ENCODE measurements at regions not wholly inside any gene's neighbourhood (a gene's known extent, or its start where the extent isn't known, plus 50 kb on each side); places are given as distances from the start of the nearest gene placed in this dataset.
"Not testable (repeated sequence)": the region's sequence is repeated elsewhere in the genome, so short reads cannot be mapped to it uniquely, and the experiment has no call there.

GRCh38 chr17:34472363-34472762 is 107.0 kb upstream of the TMEM132E start:
- no peak for DNase-seq (ENCODE audit: low spot score)

GRCh38 chr17:34471278-34471677 is 108.1 kb upstream of the TMEM132E start:
- DNase-seq (ENCODE audit: low spot score), result not testable (repeated sequence)

- DNase-seq (ENCODE audit: low spot score), result no peak
Measured at GRCh38 chr17:34465789-34466188, 102.8 kb upstream of the CCL1 start.

GRCh38 chr17:34464812-34465211 is 101.8 kb upstream of the CCL1 start:
- no peak for DNase-seq (ENCODE audit: low spot score)

GRCh38 chr17:34458266-34458665 is 95.2 kb upstream of the CCL1 start:
- DNase-seq (ENCODE audit: low spot score), result no peak

- DNase-seq (ENCODE audit: low spot score), result no peak
Measured at GRCh38 chr17:34456121-34456520, 93.1 kb upstream of the CCL1 start.

GRCh38 chr17:34452769-34453168 is 89.7 kb upstream of the CCL1 start:
- DNase-seq (ENCODE audit: low spot score), result no peak

GRCh38 chr17:34451313-34451712 is 88.3 kb upstream of the CCL1 start:
- no peak for DNase-seq (ENCODE audit: low spot score)

GRCh38 chr17:34447406-34447805 is 84.4 kb upstream of the CCL1 start:
- DNase-seq (ENCODE audit: low spot score), result no peak

- no peak for DNase-seq (ENCODE audit: low spot score)
Measured at GRCh38 chr17:34445101-34445500, 82.1 kb upstream of the CCL1 start.

GRCh38 chr17:34443619-34444469 is 80.8 kb upstream of the CCL1 start:
- DNase-seq (ENCODE audit: low spot score), result no peak

GRCh38 chr17:34442387-34443111 is 79.5 kb upstream of the CCL1 start:
- no peak for DNase-seq (ENCODE audit: low spot score)

- DNase-seq (ENCODE audit: low spot score), result no peak
Measured at GRCh38 chr17:34437188-34437587, 74.2 kb upstream of the CCL1 start.

GRCh38 chr17:34436607-34437006 is 73.6 kb upstream of the CCL1 start:
- DNase-seq (ENCODE audit: low spot score), result no peak

GRCh38 chr17:34435182-34435928 is 72.3 kb upstream of the CCL1 start:
- DNase-seq (ENCODE audit: low spot score), result no peak

GRCh38 chr17:34434052-34434451 is 71.0 kb upstream of the CCL1 start:
- no peak for DNase-seq (ENCODE audit: low spot score)

- no peak for DNase-seq (ENCODE audit: low spot score)
Measured at GRCh38 chr17:34424814-34425491, 61.9 kb upstream of the CCL1 start.

GRCh38 chr17:34423978-34424813 is 61.2 kb upstream of the CCL1 start:
- no peak for DNase-seq (ENCODE audit: low spot score)

GRCh38 chr17:34423315-34423714 is 60.3 kb upstream of the CCL1 start:
- not testable (repeated sequence) for DNase-seq (ENCODE audit: low spot score)

- no peak for DNase-seq (ENCODE audit: low spot score)
Measured at GRCh38 chr17:34420900-34421299, 57.9 kb upstream of the CCL1 start.

GRCh38 chr17:34420254-34420766 is 57.3 kb upstream of the CCL1 start:
- DNase-seq (ENCODE audit: low spot score), result peak; percentile 84

All from AG20443 (cell line).